Uterus (tissue), 3 donors: ENCODE measurements at regions not wholly inside any gene's neighbourhood (a gene's known extent, or its start where the extent isn't known, plus 50 kb on each side); places are given as distances from the start of the nearest gene placed in this dataset.
A peak's percentile ranks its signal among the peaks of the same experiment; 100 is the strongest.

Experiments used
- DNase-seq, 2 donors: peaks; one replicate each; pipeline ENCODE4 v3.0.0-alpha.2; 2019 to 2020
- H3K27ac ChIP-seq, 2 donors: fragments of 200-600 bp; sonication (generic); 1 replicate in 1 of 2; 2 replicates in 1 of 2; pipeline ENCODE4 v1.5.1; 2016 to 2018
- H3K27me3 ChIP-seq, 2 donors: fragments of 200-600 bp; sonication (generic); one replicate each; pipeline ENCODE4 v1.5.1; 2018 to 2019; ENCODE audit warnings: control low read depth in 1 of 2
- H3K36me3 ChIP-seq, 2 donors: fragments of 200-600 bp; sonication (generic); one replicate each; pipeline ENCODE4 v1.5.1; 2019; ENCODE audit warnings: control low read depth in 1 of 2
- H3K4me1 ChIP-seq, 2 donors: fragments of 200-600 bp; sonication (generic); one replicate each; pipeline ENCODE4 v1.5.1; 2018 to 2019; ENCODE audit warnings: control low read depth in 1 of 2
- H3K4me3 ChIP-seq, 2 donors: fragments of 200-600 bp; sonication (generic); 1 replicate in 1 of 2; 2 replicates in 1 of 2; pipeline ENCODE4 v1.5.1; 2018 to 2019; ENCODE audit warnings: mild to moderate bottlenecking in 1 of 2
- H3K9me3 ChIP-seq, 2 donors: fragments of 200-600 bp; sonication (generic); one replicate each; pipeline ENCODE4 v1.5.1; 2019; ENCODE audit warnings: control low read depth in 1 of 2
- CTCF ChIP-seq, 4 experiments: fragments of 200-600 bp in 2 of 4; fragments of 450-650 bp in 2 of 4; sonication (generic) in 2 of 4; IDR thresholded peaks; one replicate each; pipeline ENCODE4 v1.5.1; 2016 to 2019; ENCODE audit warnings: antibody characterized with exemption in 4 of 4, mild to moderate bottlenecking in 2 of 4, moderate library complexity in 1 of 4
- POLR2A ChIP-seq, 2 donors: fragments of 450-650 bp; IDR thresholded peaks; one replicate each; pipeline ENCODE4 v1.6.1; 2016; ENCODE audit warnings: antibody characterized with exemption in 2 of 2, mild to moderate bottlenecking in 1 of 2, moderate library complexity in 1 of 2
- intact Hi-C: fragments of 100-400 bp; cut with DNase I; formaldehyde crosslinking; loops from one replicate; pipeline ENCODE4 v1.15.1; 2023; ENCODE audit warnings: low total_unique reads
- donor health status: DM: yes; HTN: yes; CAD: no.

- Histone ChIP-seq H3K4me1 (peaks cover 0 to 7% of the 10 kb centered on the region in 2 donors), H3K36me3 (no peaks in the 10 kb centered on the region), H3K27me3 (no peaks in the 10 kb centered on the region), H3K9me3 (no peaks in the 10 kb centered on the region), H3K4me3 (no peak overlapping the region), H3K27ac (no peak overlapping the region)
- no peak for TF ChIP-seq POLR2A (IDR thresholded peaks at IDR 0.05)
- no peak for TF ChIP-seq CTCF (IDR thresholded peaks at IDR 0.05)
- intact Hi-C loops = no loop called here
- DNase-seq = no peak
Measured at GRCh38 chr5:68421485-68422220, 206.1 kb downstream of the PIK3R1 start.

- TF ChIP-seq CTCF (IDR thresholded peaks at IDR 0.05) (no peak), POLR2A (IDR thresholded peaks at IDR 0.05) (no peak)
- Histone ChIP-seq H3K9me3 (no peaks in the 10 kb centered on the region), H3K27me3 (no peaks in the 10 kb centered on the region), H3K27ac (no peak overlapping the region), H3K4me3 (no peak overlapping the region), H3K36me3 (no peaks in the 10 kb centered on the region), H3K4me1 (peaks cover 3 to 7% of the 10 kb centered on the region in 2 donors)
- no peak for DNase-seq
- intact Hi-C loops = no loop called here
Measured at GRCh38 chr5:68423154-68423811, 207.7 kb downstream of the PIK3R1 start.

- H3K4me3 ChIP-seq = no peak overlapping the region
- no peak for DNase-seq
- no peaks in the 10 kb centered on the region for H3K9me3 ChIP-seq
- H3K27me3 ChIP-seq = no peaks in the 10 kb centered on the region
- no peak for TF ChIP-seq POLR2A (IDR thresholded peaks at IDR 0.05)
- TF ChIP-seq CTCF (IDR thresholded peaks at IDR 0.05) = no peak
- peaks cover 2 to 4% of the 10 kb centered on the region in 2 donors for H3K4me1 ChIP-seq
- intact Hi-C loops = no loop called here
- H3K27ac ChIP-seq = peak overlapping the region in 1 of 2 donors; percentile 9
- H3K36me3 ChIP-seq = no peaks in the 10 kb centered on the region
Measured at GRCh38 chr5:68424799-68425537, 209.4 kb downstream of the PIK3R1 start.

GRCh38 chr5:68426586-68426985 lies 211.0 kb downstream of the PIK3R1 start:
- H3K27ac ChIP-seq = no peak overlapping the region
- H3K4me1 ChIP-seq = peaks cover 0 to 4% of the 10 kb centered on the region in 2 donors
- H3K9me3 ChIP-seq = no peaks in the 10 kb centered on the region
- TF ChIP-seq CTCF (IDR thresholded peaks at IDR 0.05) (no peak), POLR2A (IDR thresholded peaks at IDR 0.05) (no peak)
- no peak overlapping the region for H3K4me3 ChIP-seq
- DNase-seq = no peak
- no peaks in the 10 kb centered on the region for H3K27me3 ChIP-seq
- H3K36me3 ChIP-seq = no peaks in the 10 kb centered on the region
- intact Hi-C loops = no loop called here
